SK-N-SH treated with all-trans-retinoic acid at 6 μM for 48 hours (cell line): ENCODE measurements at regions not wholly inside any gene's neighbourhood (a gene's known extent, or its start where the extent isn't known, plus 50 kb on each side); places are given as distances from the start of the nearest gene placed in this dataset.

Experiments used
- ATAC-seq: fragments of 200-7000 bp; cut with Tn5 transposase; 3 replicates; pipeline ENCODE4 v1.9.1; 2020; ENCODE audit warnings: mild to moderate bottlenecking, moderate library complexity
- ARNTL ChIP-seq: fragments of 450-650 bp; formaldehyde crosslinking; IDR thresholded peaks from 2 replicates; pipeline ENCODE4 v1.5.0; 2020; ENCODE audit warnings: low read depth, mild to moderate bottlenecking, moderate library complexity, borderline replicate concordance
- BACH2 ChIP-seq: fragments of 250-450 bp; sonication (Bioruptor Pico); IDR thresholded peaks from 2 replicates; pipeline ENCODE4 v1.9.0; 2021; ENCODE audit warnings: mild to moderate bottlenecking, borderline replicate concordance
- CSDC2 ChIP-seq: fragments of 250-450 bp; sonication (Bioruptor Pico); IDR thresholded peaks from 2 replicates; pipeline ENCODE4 v1.5.0; 2020; ENCODE audit warnings: mild to moderate bottlenecking, moderate library complexity
- CSRNP3 ChIP-seq: fragments of 250-450 bp; sonication (Bioruptor Pico); IDR thresholded peaks from 2 replicates; pipeline ENCODE4 v1.5.1; 2021; ENCODE audit warnings: mild to moderate bottlenecking, moderate library complexity
- ESRRG ChIP-seq: fragments of 250-450 bp; sonication (Bioruptor Pico); IDR thresholded peaks from 2 replicates; pipeline ENCODE4 v1.6.1; 2021; ENCODE audit warnings: mild to moderate bottlenecking
- GLIS3 ChIP-seq: fragments of 250-450 bp; sonication (Bioruptor Pico); IDR thresholded peaks from 2 replicates; pipeline ENCODE4 v1.5.0; 2020; ENCODE audit warnings: mild to moderate bottlenecking, moderate library complexity
- ISL1 ChIP-seq: fragments of 250-450 bp; sonication (Bioruptor Pico); IDR thresholded peaks from 2 replicates; pipeline ENCODE4 v2.1.2; 2022; ENCODE audit warnings: mild to moderate bottlenecking, moderate library complexity
- OSR1 ChIP-seq: fragments of 250-450 bp; sonication (Bioruptor Pico); IDR thresholded peaks from 2 replicates; pipeline ENCODE4 v1.8.0; 2022; ENCODE audit warnings: moderate library complexity, mild to moderate bottlenecking, inconsistent platforms
- PPARA ChIP-seq: fragments of 250-450 bp; sonication (Bioruptor Pico); IDR thresholded peaks from 2 replicates; pipeline ENCODE4 v1.5.0; 2020; ENCODE audit warnings: mild to moderate bottlenecking, borderline replicate concordance
- RARB ChIP-seq: fragments of 250-450 bp; sonication (Bioruptor Pico); IDR thresholded peaks from 2 replicates; pipeline ENCODE4 v1.8.0; 2021; ENCODE audit warnings: mild to moderate bottlenecking, moderate library complexity
- SNAI2 ChIP-seq: fragments of 250-450 bp; sonication (Bioruptor Pico); IDR thresholded peaks from 2 replicates; pipeline ENCODE4 v1.5.0; 2020; ENCODE audit warnings: mild to moderate bottlenecking, moderate library complexity
- TCF4 ChIP-seq: fragments of 250-450 bp; sonication (Bioruptor Pico); IDR thresholded peaks from 2 replicates; pipeline ENCODE4 v1.8.0; 2021; ENCODE audit warnings: mild to moderate bottlenecking, moderate library complexity, borderline replicate concordance
- TOX ChIP-seq: fragments of 250-450 bp; sonication (Bioruptor Pico); IDR thresholded peaks from 2 replicates; pipeline ENCODE4 v1.8.0; 2021; ENCODE audit warnings: mild to moderate bottlenecking, moderate library complexity, borderline replicate concordance
- TSHZ2 ChIP-seq: fragments of 250-450 bp; sonication (Bioruptor Pico); IDR thresholded peaks from 2 replicates; pipeline ENCODE4 v1.5.0; 2020; ENCODE audit warnings: mild to moderate bottlenecking, moderate library complexity
- ZC3H10 ChIP-seq: fragments of 250-450 bp; sonication (Bioruptor Pico); IDR thresholded peaks from 2 replicates; pipeline ENCODE4 v1.5.1; 2021; ENCODE audit warnings: mild to moderate bottlenecking, moderate library complexity
- ZFP3 ChIP-seq: fragments of 250-450 bp; sonication (Bioruptor Pico); IDR thresholded peaks from 2 replicates; pipeline ENCODE4 v1.5.0; 2020; ENCODE audit warnings: mild to moderate bottlenecking, moderate library complexity
- ZNF565 ChIP-seq: fragments of 450-650 bp; formaldehyde crosslinking; conservative IDR thresholded peaks from 2 replicates; pipeline ENCODE4 v1.5.0; 2020; ENCODE audit warnings: low read depth, mild to moderate bottlenecking, moderate library complexity
- ZNF70 ChIP-seq: fragments of 450-650 bp; formaldehyde crosslinking; IDR thresholded peaks from 2 replicates; pipeline ENCODE4 v1.5.0; 2020; ENCODE audit warnings: mild to moderate bottlenecking, moderate library complexity
- ZNF8 ChIP-seq: fragments of 450-650 bp; formaldehyde crosslinking; IDR thresholded peaks from 2 replicates; pipeline ENCODE4 v1.5.0; 2020; ENCODE audit warnings: mild to moderate bottlenecking, moderate library complexity
- TF ChIP-seq, protein P1 (sequence below): fragments of 250-450 bp; sonication (Bioruptor Pico); IDR thresholded peaks from 2 replicates; pipeline ENCODE4 v1.8.0; 2020; ENCODE audit warnings: mild to moderate bottlenecking, moderate library complexity, borderline replicate concordance
- TF ChIP-seq, protein P2 (sequence below): fragments of 250-450 bp; sonication (Bioruptor Pico); IDR thresholded peaks from 2 replicates; pipeline ENCODE4 v1.5.1; 2020; ENCODE audit warnings: low read depth, mild to moderate bottlenecking, moderate library complexity

DNA sequence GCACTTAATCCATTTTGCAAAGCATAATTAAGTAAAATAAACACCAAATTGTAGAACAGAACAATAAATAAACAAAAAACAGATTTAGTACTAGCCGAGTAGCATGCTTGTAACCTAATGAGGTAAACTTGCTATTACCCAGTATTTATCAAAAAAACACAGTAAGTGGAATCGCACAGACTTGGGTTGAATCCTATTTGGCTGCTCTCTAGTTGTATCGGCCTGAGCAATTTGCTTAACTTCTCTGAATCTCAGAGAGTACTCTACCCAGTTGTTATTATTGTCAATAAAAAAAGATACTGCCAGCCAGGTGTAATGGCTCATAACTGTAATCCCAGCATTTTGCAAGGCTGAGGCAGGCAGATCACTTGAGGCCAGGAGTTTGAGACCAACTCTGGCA lies 664.3 kb downstream of the ADGRL2 start:
- no peak for ATAC-seq
- TF ChIP-seq ZNF8 (CRISPR knock-in tag) (no peak), ARNTL (CRISPR knock-in tag) (no peak), ZNF565 (CRISPR knock-in tag) (no peak), PPARA (CRISPR knock-in tag) (no peak)
- TF ChIP-seq, all 23 proteins: peak for 0

DNA sequence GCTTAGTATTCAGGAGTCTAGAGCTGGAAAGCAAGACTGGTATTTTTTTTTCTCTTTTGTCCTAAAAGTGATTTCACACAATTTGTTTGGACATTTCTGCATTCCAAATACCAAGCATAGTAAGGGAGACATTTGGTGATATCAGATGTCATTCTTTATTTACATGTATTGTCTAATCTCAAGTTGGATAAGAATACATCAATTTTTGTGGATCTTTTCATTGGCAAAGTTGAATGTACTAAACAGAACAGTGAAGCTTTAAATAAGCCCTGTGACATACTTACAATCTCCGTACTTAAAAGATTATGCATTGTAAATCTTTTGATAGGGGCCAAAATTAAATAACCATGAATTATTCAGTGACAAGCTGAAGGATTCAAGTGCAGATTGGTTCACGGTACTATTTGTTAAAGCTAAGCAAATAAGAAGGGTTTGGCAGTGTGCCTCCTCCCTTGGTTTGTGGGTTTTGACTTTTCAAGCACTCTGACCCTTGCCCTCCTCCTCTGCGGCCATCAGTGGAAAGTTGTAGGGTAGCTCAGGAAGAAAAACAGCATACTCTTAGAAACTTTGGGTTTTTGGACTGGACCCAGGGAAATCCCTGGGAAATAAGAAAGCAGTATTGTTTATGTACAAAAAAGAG lies 663.7 kb downstream of the ADGRL2 start:
- TF ChIP-seq ARNTL (CRISPR knock-in tag) (no peak), SNAI2 (CRISPR knock-in tag) (no peak), ZFP3 (no peak), GLIS3 (no peak), ISL1 (CRISPR knock-in tag) (0 out of 2 replicates have a peak, but pooled peaks have one; percentile 21)
- no peak for ATAC-seq

GRCh38 chr1:82463951-82464350 lies 663.2 kb downstream of the ADGRL2 start:
- no peak for ATAC-seq
- TF ChIP-seq ZNF565 (CRISPR knock-in tag) (no peak), TSHZ2 (CRISPR knock-in tag) (no peak), RARB (CRISPR knock-in tag) (no peak), CSRNP3 (CRISPR knock-in tag) (no peak), ZNF8 (CRISPR knock-in tag) (no peak), BACH2 (CRISPR knock-in tag) (no peak)

DNA sequence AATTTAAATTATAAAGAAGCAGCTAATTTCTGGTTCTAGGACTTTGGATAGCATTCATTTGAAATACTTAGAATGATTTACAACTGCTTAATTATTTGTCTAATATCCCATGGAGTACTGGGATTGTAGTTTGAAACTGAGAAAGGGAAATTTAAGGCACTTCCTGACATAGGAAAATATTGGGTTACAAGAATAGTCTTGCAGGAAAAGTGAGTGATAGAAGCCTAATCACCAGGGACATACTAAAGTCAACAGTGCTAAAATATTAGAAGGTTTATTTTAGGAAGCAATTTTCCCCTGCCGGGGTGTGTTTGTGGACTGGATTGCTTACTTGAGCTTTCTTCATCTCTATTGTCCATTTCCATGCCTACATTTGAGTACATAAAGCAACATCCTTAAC lies 661.6 kb downstream of the ADGRL2 start:
- no peak for ATAC-seq
- TF ChIP-seq, protein P1, sequence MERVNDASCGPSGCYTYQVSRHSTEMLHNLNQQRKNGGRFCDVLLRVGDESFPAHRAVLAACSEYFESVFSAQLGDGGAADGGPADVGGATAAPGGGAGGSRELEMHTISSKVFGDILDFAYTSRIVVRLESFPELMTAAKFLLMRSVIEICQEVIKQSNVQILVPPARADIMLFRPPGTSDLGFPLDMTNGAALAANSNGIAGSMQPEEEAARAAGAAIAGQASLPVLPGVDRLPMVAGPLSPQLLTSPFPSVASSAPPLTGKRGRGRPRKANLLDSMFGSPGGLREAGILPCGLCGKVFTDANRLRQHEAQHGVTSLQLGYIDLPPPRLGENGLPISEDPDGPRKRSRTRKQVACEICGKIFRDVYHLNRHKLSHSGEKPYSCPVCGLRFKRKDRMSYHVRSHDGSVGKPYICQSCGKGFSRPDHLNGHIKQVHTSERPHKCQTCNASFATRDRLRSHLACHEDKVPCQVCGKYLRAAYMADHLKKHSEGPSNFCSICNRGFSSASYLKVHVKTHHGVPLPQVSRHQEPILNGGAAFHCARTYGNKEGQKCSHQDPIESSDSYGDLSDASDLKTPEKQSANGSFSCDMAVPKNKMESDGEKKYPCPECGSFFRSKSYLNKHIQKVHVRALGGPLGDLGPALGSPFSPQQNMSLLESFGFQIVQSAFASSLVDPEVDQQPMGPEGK (CRISPR knock-in tag) = no peak
- TF ChIP-seq ZNF70 (CRISPR knock-in tag) = no peak
- no peak for TF ChIP-seq ARNTL (CRISPR knock-in tag)
- no peak for TF ChIP-seq CSDC2 (CRISPR knock-in tag)
- TF ChIP-seq TOX (CRISPR knock-in tag) = no peak
- TF ChIP-seq, protein P2, sequence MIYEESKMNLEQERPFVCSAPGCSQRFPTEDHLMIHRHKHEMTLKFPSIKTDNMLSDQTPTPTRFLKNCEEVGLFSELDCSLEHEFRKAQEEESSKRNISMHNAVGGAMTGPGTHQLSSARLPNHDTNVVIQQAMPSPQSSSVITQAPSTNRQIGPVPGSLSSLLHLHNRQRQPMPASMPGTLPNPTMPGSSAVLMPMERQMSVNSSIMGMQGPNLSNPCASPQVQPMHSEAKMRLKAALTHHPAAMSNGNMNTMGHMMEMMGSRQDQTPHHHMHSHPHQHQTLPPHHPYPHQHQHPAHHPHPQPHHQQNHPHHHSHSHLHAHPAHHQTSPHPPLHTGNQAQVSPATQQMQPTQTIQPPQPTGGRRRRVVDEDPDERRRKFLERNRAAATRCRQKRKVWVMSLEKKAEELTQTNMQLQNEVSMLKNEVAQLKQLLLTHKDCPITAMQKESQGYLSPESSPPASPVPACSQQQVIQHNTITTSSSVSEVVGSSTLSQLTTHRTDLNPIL = no peak
- no peak for TF ChIP-seq ZC3H10 (CRISPR knock-in tag)
- TF ChIP-seq OSR1 (CRISPR knock-in tag) = no peak
- TF ChIP-seq ZFP3 = no peak
- TF ChIP-seq TCF4 = no peak
- TF ChIP-seq ISL1 (CRISPR knock-in tag) = no peak
- no peak for TF ChIP-seq ESRRG
- TF ChIP-seq ZNF8 (CRISPR knock-in tag) = no peak
- TF ChIP-seq PPARA (CRISPR knock-in tag) = no peak
